GM06990 (cell line): ENCODE measurements at regions not wholly inside any gene's neighbourhood (a gene's known extent, or its start where the extent isn't known, plus 50 kb on each side); places are given as distances from the start of the nearest gene placed in this dataset.
A peak's percentile ranks its signal among the peaks of the same experiment; 100 is the strongest.

Experiments used
- DNase-seq: peaks from one replicate; pipeline ENCODE4 v3.0.0-alpha.2; 2011; ENCODE audit not compliant: insufficient read length; ENCODE audit errors: extremely low read depth
- H3K27me3 ChIP-seq: replicated peaks from 2 replicates; pipeline ENCODE4 v1.6.0; 2011; ENCODE audit warnings: low read length; ENCODE audit not compliant: control insufficient read depth, insufficient read depth
- H3K36me3 ChIP-seq: 2 replicates; pipeline ENCODE4 v1.5.1; 2011; ENCODE audit warnings: low read length; ENCODE audit not compliant: control insufficient read depth, insufficient read depth
- H3K4me3 ChIP-seq: replicated peaks from 2 replicates; pipeline ENCODE4 v1.5.1; 2011; ENCODE audit warnings: low read depth, mild to moderate bottlenecking, control low read depth, low read length
- TF ChIP-seq, protein P1 (sequence below): IDR thresholded peaks from 2 replicates; pipeline ENCODE4 v1.5.1; 2011; ENCODE audit warnings: low read length, control low read depth, mild to moderate bottlenecking, inconsistent platforms; ENCODE audit not compliant: insufficient read depth, poor library complexity, severe bottlenecking

DNA sequence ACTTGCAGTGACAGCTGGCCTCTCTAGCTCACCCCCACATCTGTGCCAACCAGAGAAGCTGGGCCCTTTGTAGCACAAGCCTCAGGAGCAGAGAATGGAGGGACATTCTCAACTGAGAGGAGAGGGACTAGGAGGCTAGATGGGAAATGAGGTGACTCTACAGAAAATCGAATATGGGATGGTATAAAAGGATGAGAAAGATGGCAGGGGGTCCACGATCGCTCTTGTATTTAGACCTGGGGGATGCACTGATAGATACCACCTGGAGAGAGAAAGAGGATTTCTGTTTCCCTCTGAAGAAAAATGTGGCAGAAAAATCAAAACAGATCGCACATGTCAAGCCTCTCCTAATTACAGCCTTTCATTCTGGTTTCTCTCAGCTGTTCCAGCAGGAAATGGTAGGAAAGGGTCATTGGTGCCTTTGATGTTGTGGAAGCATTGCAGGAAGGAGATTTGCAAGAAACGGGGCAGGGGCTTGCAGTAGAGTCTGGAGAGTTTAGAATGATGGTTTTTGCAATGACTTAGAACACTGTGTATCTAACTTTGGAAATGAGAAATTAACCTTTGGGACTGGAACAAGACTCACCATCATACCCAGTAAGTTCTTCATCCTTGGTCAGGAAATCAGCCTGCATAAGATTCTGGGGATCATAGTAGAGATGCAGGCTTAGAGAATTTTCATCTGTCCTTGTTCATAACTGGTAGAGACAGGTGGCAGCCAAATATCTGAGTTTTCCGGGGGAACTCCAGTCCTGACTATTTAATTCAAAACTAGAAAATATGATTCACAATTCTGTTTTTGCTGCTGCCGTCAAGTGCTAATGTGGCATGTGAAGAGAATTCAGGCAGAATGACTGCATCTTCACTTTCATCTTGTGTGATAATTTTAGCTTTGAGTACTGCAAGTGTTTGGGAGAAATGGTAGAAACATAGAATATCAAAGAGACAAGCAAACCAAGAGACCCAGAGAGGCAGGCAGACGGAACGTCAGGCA is 98.8 kb downstream of the DAD1 start:
- H3K4me3 ChIP-seq: peak overlapping the region; percentile 33
- H3K36me3 ChIP-seq: no peaks in the 10 kb centered on the region
- H3K27me3 ChIP-seq: no peaks in the 10 kb centered on the region
- DNase-seq: peak; percentile 61
- TF ChIP-seq, protein P1, sequence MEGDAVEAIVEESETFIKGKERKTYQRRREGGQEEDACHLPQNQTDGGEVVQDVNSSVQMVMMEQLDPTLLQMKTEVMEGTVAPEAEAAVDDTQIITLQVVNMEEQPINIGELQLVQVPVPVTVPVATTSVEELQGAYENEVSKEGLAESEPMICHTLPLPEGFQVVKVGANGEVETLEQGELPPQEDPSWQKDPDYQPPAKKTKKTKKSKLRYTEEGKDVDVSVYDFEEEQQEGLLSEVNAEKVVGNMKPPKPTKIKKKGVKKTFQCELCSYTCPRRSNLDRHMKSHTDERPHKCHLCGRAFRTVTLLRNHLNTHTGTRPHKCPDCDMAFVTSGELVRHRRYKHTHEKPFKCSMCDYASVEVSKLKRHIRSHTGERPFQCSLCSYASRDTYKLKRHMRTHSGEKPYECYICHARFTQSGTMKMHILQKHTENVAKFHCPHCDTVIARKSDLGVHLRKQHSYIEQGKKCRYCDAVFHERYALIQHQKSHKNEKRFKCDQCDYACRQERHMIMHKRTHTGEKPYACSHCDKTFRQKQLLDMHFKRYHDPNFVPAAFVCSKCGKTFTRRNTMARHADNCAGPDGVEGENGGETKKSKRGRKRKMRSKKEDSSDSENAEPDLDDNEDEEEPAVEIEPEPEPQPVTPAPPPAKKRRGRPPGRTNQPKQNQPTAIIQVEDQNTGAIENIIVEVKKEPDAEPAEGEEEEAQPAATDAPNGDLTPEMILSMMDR: no peak

DNA sequence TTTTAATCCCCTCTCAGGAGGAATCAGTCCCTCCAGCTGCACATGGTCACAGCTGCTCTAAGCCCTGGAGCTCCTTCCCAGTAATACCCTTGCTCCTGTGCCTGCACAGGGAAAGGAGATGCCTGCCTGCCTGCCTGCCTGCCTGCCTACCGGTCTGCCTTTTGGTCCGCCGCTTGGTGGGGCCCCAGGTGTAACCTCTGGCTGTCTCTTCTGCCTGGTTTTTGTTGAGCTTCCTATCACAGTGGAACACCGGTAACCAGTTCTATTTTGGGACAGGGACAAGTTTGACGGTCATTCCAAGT is 99.8 kb downstream of the DAD1 start:
- no peak for DNase-seq
- TF ChIP-seq, protein P1: peak; percentile 29
- H3K27me3 ChIP-seq: no peaks in the 10 kb centered on the region
- 0 out of 2 replicates have a peak overlapping the region, but pooled peaks have one; percentile 28 for H3K4me3 ChIP-seq
- H3K36me3 ChIP-seq: no peaks in the 10 kb centered on the region

DNA sequence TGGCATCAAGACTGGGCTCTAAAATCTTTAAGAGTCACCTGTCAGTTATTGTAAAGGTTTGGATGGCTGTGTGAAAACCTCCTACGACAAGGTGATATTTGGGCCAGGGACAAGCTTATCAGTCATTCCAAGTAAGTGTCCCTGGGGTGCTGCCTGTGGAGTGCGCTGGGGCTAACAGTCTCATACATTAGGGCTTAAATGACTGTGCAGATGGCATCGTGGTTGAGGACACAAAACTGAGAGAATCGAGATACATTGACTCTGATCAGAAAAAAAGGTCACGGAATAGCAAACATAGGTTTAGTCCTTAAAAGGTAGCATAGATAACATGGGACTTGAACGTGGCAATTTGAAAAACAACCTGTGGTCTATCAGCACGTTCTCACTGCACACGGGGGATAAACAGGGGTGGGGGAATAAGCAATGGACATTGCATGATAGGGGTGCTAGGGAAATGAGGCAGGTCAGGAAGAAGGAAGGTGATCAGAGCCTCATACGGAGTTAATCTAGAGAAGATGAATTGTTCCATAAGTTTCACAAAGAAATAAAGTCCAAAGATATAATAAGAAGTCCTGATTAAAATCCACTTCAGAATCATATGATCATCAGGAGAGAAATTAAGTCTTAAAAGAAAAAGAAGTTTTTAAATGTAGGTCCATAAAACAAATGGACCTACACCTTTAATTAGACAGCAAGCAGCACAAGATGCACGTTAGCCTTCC is 100.3 kb downstream of the DAD1 start:
- no peaks in the 10 kb centered on the region for H3K27me3 ChIP-seq
- DNase-seq: no peak

DNA sequence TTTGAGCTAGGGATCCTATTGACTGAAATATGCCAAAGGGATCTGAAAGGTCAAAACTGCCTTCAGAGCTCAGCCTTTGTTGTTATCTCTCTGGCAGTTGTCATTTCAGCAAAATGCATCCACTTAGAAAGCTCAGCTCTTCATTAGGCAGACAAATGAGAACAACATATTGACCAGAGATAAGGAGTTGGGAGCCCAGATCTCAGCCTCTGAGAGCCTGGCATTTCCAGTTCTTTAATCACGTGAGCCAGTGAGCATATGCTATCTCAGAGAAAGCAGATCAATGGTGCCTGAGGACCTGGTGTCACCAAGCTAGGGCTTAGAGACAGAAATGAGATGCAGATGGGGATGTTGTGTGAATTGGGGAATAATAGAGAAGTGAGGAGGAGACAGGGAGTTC is 101.1 kb downstream of the DAD1 start:
- Histone ChIP-seq H3K27me3 (no peaks in the 10 kb centered on the region), H3K36me3 (no peaks in the 10 kb centered on the region), H3K4me3 (no peak overlapping the region)
- DNase-seq: no peak
- TF ChIP-seq, protein P1: no peak

More for the DNA sequence above, 100.3 kb downstream of the DAD1 start:
- Histone ChIP-seq H3K36me3 (no peaks in the 10 kb centered on the region), H3K4me3 (0 out of 2 replicates have a peak overlapping the region, but pooled peaks have one; percentile 28)
- TF ChIP-seq, protein P1: no peak

DNA sequence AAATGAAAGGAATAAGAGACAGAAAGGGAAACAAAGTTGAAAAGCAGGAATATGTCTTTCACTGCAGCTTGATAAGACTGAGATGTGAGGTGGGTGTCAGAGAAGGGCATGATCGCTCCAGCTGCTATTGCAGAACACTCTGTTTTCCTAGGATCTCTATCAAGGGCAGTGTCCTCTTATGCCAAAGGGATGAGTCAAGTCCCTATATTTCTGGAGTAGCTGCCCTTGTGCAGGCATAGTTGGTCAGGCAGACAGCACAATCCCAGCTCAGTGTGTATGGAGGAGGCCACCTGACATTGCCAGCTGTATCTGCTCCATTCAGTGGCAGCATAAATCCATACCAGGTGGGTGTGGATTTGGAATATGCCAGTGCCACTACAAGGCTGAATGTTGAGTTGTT is 101.6 kb downstream of the DAD1 start:
- Histone ChIP-seq H3K36me3 (no peaks in the 10 kb centered on the region), H3K4me3 (no peak overlapping the region), H3K27me3 (no peaks in the 10 kb centered on the region)
- DNase-seq: no peak
- TF ChIP-seq, protein P1: no peak
